Mucosa of descending colon (tissue), 3 donors: ENCODE measurements at regions not wholly inside any gene's neighbourhood (a gene's known extent, or its start where the extent isn't known, plus 50 kb on each side); places are given as distances from the start of the nearest gene placed in this dataset.

Source experiments
- ATAC-seq: fragments of 200-7000 bp; cut with Tn5 transposase; one replicate; pipeline ENCODE4 v1.9.1; 2020; ENCODE audit warnings: mild to moderate bottlenecking, moderate library complexity
- DNase-seq, 3 donors: peaks; one replicate each; pipeline ENCODE4 v3.0.0-alpha.2; 2020
- H3K36me3 ChIP-seq: fragments of 200-600 bp; one replicate; pipeline ENCODE4 v1.8.0; 2021; ENCODE audit warnings: low read depth, mild to moderate bottlenecking
- H3K4me1 ChIP-seq: fragments of 200-600 bp; one replicate; pipeline ENCODE4 v1.8.0; 2021; ENCODE audit warnings: low read depth, mild to moderate bottlenecking
- H3K4me3 ChIP-seq: fragments of 200-600 bp; one replicate; pipeline ENCODE4 v1.8.0; 2021; ENCODE audit warnings: mild to moderate bottlenecking
- H3K9me3 ChIP-seq: fragments of 200-600 bp; one replicate; pipeline ENCODE4 v1.8.0; 2021; ENCODE audit warnings: mild to moderate bottlenecking
- CTCF ChIP-seq: fragments of 200-600 bp; IDR thresholded peaks from one replicate; pipeline ENCODE4 v1.8.0; 2022; ENCODE audit warnings: antibody characterized with exemption, mild to moderate bottlenecking
- intact Hi-C, 2 donors: fragments of 100-400 bp; cut with DNase I in 1 of 2; cut with micrococcal nuclease in 1 of 2; formaldehyde crosslinking; loops; one replicate each; pipeline versions ENCODE4 v1.11.0 to v1.11.1; 2022; cut with DNase I, micrococcal nuclease
- donor health status: DM: no; HTN: no; CAD: no; lungs with moderate emphysema.
- donor health status: DM: no; HTN: no; CAD: no.
- donor health status: DM: no; HTN: yes; CAD: no.

GRCh38 chrY:8151561-8151960, 1185.7 kb upstream of the TSPY4 start:
- DNase-seq, result no peak
- Histone ChIP-seq H3K4me1 (no peaks in the 10 kb centered on the region), H3K36me3 (no peaks in the 10 kb centered on the region), H3K4me3 (no peak overlapping the region), H3K9me3 (no peaks in the 10 kb centered on the region)
- intact Hi-C loops, result no loop called here
- ATAC-seq, result no peak
- no peak for TF ChIP-seq CTCF

GRCh38 chrY:8128578-8128977, 1208.7 kb upstream of the TSPY4 start:
- Histone ChIP-seq H3K4me1 (no peaks in the 10 kb centered on the region), H3K36me3 (no peaks in the 10 kb centered on the region), H3K9me3 (no peaks in the 10 kb centered on the region), H3K4me3 (no peak overlapping the region)
- intact Hi-C loops, result no loop called here
- no peak for TF ChIP-seq CTCF
- ATAC-seq (no peak), DNase-seq (no peak)

GRCh38 chrY:8125907-8126571, 1211.2 kb upstream of the TSPY4 start:
- Histone ChIP-seq H3K4me1 (no peaks in the 10 kb centered on the region), H3K4me3 (no peak overlapping the region), H3K9me3 (no peaks in the 10 kb centered on the region), H3K36me3 (no peaks in the 10 kb centered on the region)
- no peak for TF ChIP-seq CTCF
- ATAC-seq (no peak), DNase-seq (no peak)
- intact Hi-C loops, result no loop called here

- Histone ChIP-seq H3K4me3 (no peak overlapping the region), H3K9me3 (no peaks in the 10 kb centered on the region), H3K4me1 (no peaks in the 10 kb centered on the region), H3K36me3 (no peaks in the 10 kb centered on the region)
- ATAC-seq, result no peak
- no peak for TF ChIP-seq CTCF
- intact Hi-C loops, result no loop called here
- no peak for DNase-seq
These were observed 1210.3 kb upstream of the AMELY start for GRCh38 chrY:8121825-8122224.

GRCh38 chrY:8094429-8094828, 1182.9 kb upstream of the AMELY start:
- no peak for DNase-seq
- Histone ChIP-seq H3K9me3 (no peaks in the 10 kb centered on the region), H3K4me1 (no peaks in the 10 kb centered on the region), H3K4me3 (no peak overlapping the region), H3K36me3 (no peaks in the 10 kb centered on the region)
- ATAC-seq, result no peak
- no peak for TF ChIP-seq CTCF
- intact Hi-C loops, result no loop called here

- Histone ChIP-seq H3K9me3 (no peaks in the 10 kb centered on the region), H3K36me3 (no peaks in the 10 kb centered on the region), H3K4me3 (no peak overlapping the region), H3K4me1 (no peaks in the 10 kb centered on the region)
- TF ChIP-seq CTCF, result no peak
- intact Hi-C loops, result no loop called here
- DNase-seq (no peak), ATAC-seq (no peak)
These were observed 1181.4 kb upstream of the AMELY start for GRCh38 chrY:8092926-8093325.
